Pancreas (tissue), 10 donors: ENCODE measurements at regions not wholly inside any gene's neighbourhood (a gene's known extent, or its start where the extent isn't known, plus 50 kb on each side); places are given as distances from the start of the nearest gene placed in this dataset.

Source experiments
- ATAC-seq, 4 donors: fragments of 200-7000 bp; cut with Tn5 transposase; one replicate each; pipeline versions ENCODE4 v1.8.0 to v1.9.1; 2020; ENCODE audit warnings: mild to moderate bottlenecking in 4 of 4, moderate library complexity in 4 of 4
- DNase-seq, 6 donors: peaks; one replicate each; pipeline ENCODE4 v3.0.0-alpha.2; 2020
- FAIRE-seq: peaks from 2 replicates; lab custom pipeline; 2012; peaks lifted over from hg19 to GRCh38; lab: Jason Lieb, UNC
- H3K27ac ChIP-seq, 4 donors: fragments of 200-600 bp; sonication (generic); 1 replicate in 3 of 4; 2 replicates in 1 of 4; pipeline versions ENCODE4 v1.5.0 to v1.8.0; 2020
- H3K27me3 ChIP-seq, 4 donors: fragments of 200-600 bp; one replicate each; pipeline ENCODE4 v1.8.0; 2021
- H3K36me3 ChIP-seq, 3 donors: fragments of 200-600 bp; sonication (generic) in 1 of 3; one replicate each; pipeline versions ENCODE4 v1.5.0 to v1.8.0; 2020 to 2021
- H3K4me1 ChIP-seq, 3 donors: fragments of 200-600 bp; one replicate each; pipeline ENCODE4 v1.8.0; 2021
- H3K4me3 ChIP-seq, 4 donors: fragments of 200-600 bp; sonication (generic) in 2 of 4; one replicate each; pipeline versions ENCODE4 v1.5.0 to v1.8.0; 2020 to 2021
- H3K9me3 ChIP-seq, 4 donors: fragments of 200-600 bp; one replicate each; pipeline ENCODE4 v1.8.0; 2021
- CTCF ChIP-seq, 4 donors: fragments of 200-600 bp; sonication (generic) in 3 of 4; IDR thresholded peaks; one replicate each; pipeline versions ENCODE4 v1.5.0 to v1.8.0; 2021; ENCODE audit warnings: antibody characterized with exemption in 4 of 4
- WGBS, 2 donors: extraction: QIAGEN DNeasy Blood & Tissue Kit; methylation state at CpG; one replicate each; pipeline ENCODE4 v1.1.7; 2013; 5-methylcytosine and 5-hydroxymethylcytosine counted together
- intact Hi-C, 3 donors: fragments of 100-400 bp; cut with DNase I; formaldehyde crosslinking; loops; one replicate each; pipeline versions ENCODE4 v1.11.1 to v1.14.2; 2022
- donor health status: healthy with polysubstance abuse.
- donor health status: DM: no; HTN: no; CAD: no; lungs with moderate emphysema.
- donor health status: DM: no; HTN: no; CAD: no.
- donor health status: control.
- donor health status: control.
- donor health status: Bipolar disorder and iron deficiency.
- donor health status: DM: yes; HTN: yes; CAD: no.
- donor health status: DM: no; HTN: no; CAD: no.
- donor health status: DM: no; HTN: no; CAD: no.
- donor health status: DM: yes; HTN: yes; CAD: no.

GRCh38 chr11:11681536-11681935 is 59.7 kb upstream of the GALNT18 start:
- no peak overlapping the region for H3K4me3 ChIP-seq
- FAIRE-seq: no peak
- H3K36me3 ChIP-seq: no peaks in the 10 kb centered on the region
- intact Hi-C loops: no loop called here
- ATAC-seq: no peak
- H3K27me3 ChIP-seq: no peaks in the 10 kb centered on the region
- DNase-seq: no peak
- H3K4me1 ChIP-seq: no peaks in the 10 kb centered on the region
- no peaks in the 10 kb centered on the region for H3K9me3 ChIP-seq
- TF ChIP-seq CTCF (IDR thresholded peaks at IDR 0.05): no peak
- H3K27ac ChIP-seq: no peak overlapping the region

- FAIRE-seq (no peak), DNase-seq (no peak), ATAC-seq (no peak)
- Histone ChIP-seq H3K27me3 (no peaks in the 10 kb centered on the region), H3K27ac (no peak overlapping the region), H3K36me3 (no peaks in the 10 kb centered on the region), H3K4me1 (no peaks in the 10 kb centered on the region), H3K4me3 (no peak overlapping the region), H3K9me3 (no peaks in the 10 kb centered on the region)
- no peak for TF ChIP-seq CTCF (IDR thresholded peaks at IDR 0.05)
- WGBS, 2 donors: 65 to 79% methylated on average over 5 of the region's 5 CpGs
- intact Hi-C loops: no loop called here
Measured at GRCh38 chr11:11677672-11678356, 56.0 kb upstream of the GALNT18 start.

GRCh38 chr11:11675671-11676181 is 53.9 kb upstream of the GALNT18 start:
- Histone ChIP-seq H3K36me3 (no peaks in the 10 kb centered on the region), H3K4me3 (no peak overlapping the region), H3K27ac (no peak overlapping the region), H3K4me1 (no peaks in the 10 kb centered on the region), H3K27me3 (no peaks in the 10 kb centered on the region), H3K9me3 (no peaks in the 10 kb centered on the region)
- 81 to 86% methylated on average over 4 of the region's 4 CpGs for WGBS, 2 donors
- DNase-seq (no peak), FAIRE-seq (no peak), ATAC-seq (no peak)
- TF ChIP-seq CTCF (IDR thresholded peaks at IDR 0.05): no peak
- intact Hi-C loops: no loop called here

- FAIRE-seq (no peak), DNase-seq (no peak), ATAC-seq (no peak)
- no peaks in the 10 kb centered on the region for H3K9me3 ChIP-seq
- no peaks in the 10 kb centered on the region for H3K4me1 ChIP-seq
- no peaks in the 10 kb centered on the region for H3K27me3 ChIP-seq
- no peaks in the 10 kb centered on the region for H3K36me3 ChIP-seq
- WGBS, 2 donors: 67 to 74% methylated on average over 8 of the region's 8 CpGs
- H3K27ac ChIP-seq: no peak overlapping the region
- intact Hi-C loops: no loop called here
- no peak overlapping the region for H3K4me3 ChIP-seq
- TF ChIP-seq CTCF (IDR thresholded peaks at IDR 0.05): no peak
Measured at GRCh38 chr11:11672789-11673188, 51.0 kb upstream of the GALNT18 start.

GRCh38 chr11:11672101-11672500 is 50.3 kb upstream of the GALNT18 start:
- no peak overlapping the region for H3K4me3 ChIP-seq
- intact Hi-C loops: no loop called here
- H3K27me3 ChIP-seq: no peaks in the 10 kb centered on the region
- no peaks in the 10 kb centered on the region for H3K36me3 ChIP-seq
- DNase-seq: no peak
- ATAC-seq: no peak
- FAIRE-seq: no peak
- WGBS, 2 donors: 85 to 97% methylated on average over 3 of the region's 3 CpGs
- H3K4me1 ChIP-seq: no peaks in the 10 kb centered on the region
- H3K9me3 ChIP-seq: no peaks in the 10 kb centered on the region
- no peak for TF ChIP-seq CTCF (IDR thresholded peaks at IDR 0.05)
- no peak overlapping the region for H3K27ac ChIP-seq
